ENCODE measurements at regions not wholly inside any gene's neighbourhood (a gene's known extent, or its start where the extent isn't known, plus 50 kb on each side); places are given as distances from the start of the nearest gene placed in this dataset.

GRCh38 chr21:28253338-28253737, 739.3 kb downstream of the LTN1 start:
- H3K4me3 ChIP-seq: no peak overlapping the region
- in situ Hi-C loops (cut with MboI) (no loop called here), intact Hi-C loops (cut with micrococcal nuclease) (no loop called here)
- ChIA-PET POLR2A (no interaction called here), CTCF (ENCODE audit: low intra/inter-chr PET ratio) (no interaction called here)
- H2AFZ ChIP-seq (ENCODE audit: low read depth, low read length): no peak overlapping the region
- no peaks in the 10 kb centered on the region for H3K9me1 ChIP-seq (ENCODE audit: control insufficient read depth, insufficient read depth, low read length)
- no peaks in the 10 kb centered on the region for H3K9me3 ChIP-seq (replicated peaks; ENCODE audit: control insufficient read depth, insufficient read depth, low read depth, low read length)
- no peak for DNase-seq (ENCODE audit: extremely low read depth in 1 of 4, low spot score in 3 of 4)
- no TSS peak for BruUV-seq (replicated peaks)
- H3K9ac ChIP-seq (ENCODE audit: insufficient read depth in 1 of 2, low read depth in 2 of 2, low read length in 2 of 2): no peak overlapping the region
- no peaks in the 10 kb centered on the region for H3K36me3 ChIP-seq (ENCODE audit: control insufficient read depth, insufficient read depth, low read length)
- no peak for FAIRE-seq
- no peak for ATAC-seq
- H3K27ac ChIP-seq (ENCODE audit: extremely low read depth, low read depth, low read length): no peak overlapping the region
- 0% methylated on average over 3 of the region's 3 CpGs for WGBS (ENCODE audit: insufficient coverage, low coverage, missing lambda C conversion rate)
- no peaks in the 10 kb centered on the region for H3K4me1 ChIP-seq (replicated peaks in 1 of 2; ENCODE audit: control insufficient read depth in 2 of 2, insufficient read depth in 2 of 2, low read length in 2 of 2)
- no peaks in the 10 kb centered on the region for H4K20me1 ChIP-seq (replicated peaks; ENCODE audit: control insufficient read depth, insufficient read depth, low read length)
- TF ChIP-seq ZNF133 (CRISPR knock-in tag; IDR thresholded peaks at IDR 0.05) (no peak), ZNF324 (CRISPR knock-in tag; IDR thresholded peaks at IDR 0.05) (no peak), MTA3 (IDR thresholded peaks at IDR 0.05; ENCODE audit: borderline replicate concordance) (no peak), STAG1 (CRISPR knock-in tag; IDR thresholded peaks at IDR 0.05; ENCODE audit: borderline replicate concordance) (no peak), FOXK1 (CRISPR knock-in tag; IDR thresholded peaks at IDR 0.05; ENCODE audit: borderline replicate concordance) (no peak), SETDB1 (IDR thresholded peaks at IDR 0.05; ENCODE audit: low read length) (no peak), TCF15 (CRISPR knock-in tag; IDR thresholded peaks at IDR 0.05) (no peak)
- no peaks in the 10 kb centered on the region for H3K27me3 ChIP-seq (ENCODE audit: control insufficient read depth in 2 of 2, insufficient read depth in 2 of 2, low read length in 2 of 2)
- no peak overlapping the region for H3K4me2 ChIP-seq (ENCODE audit: insufficient read depth, low read length)
- no peaks in the 10 kb centered on the region for H3K79me2 ChIP-seq (ENCODE audit: control insufficient read depth, insufficient read depth, low read length)

GRCh38 chr21:28252928-28253327, 739.7 kb downstream of the LTN1 start:
- in situ Hi-C loops (cut with MboI): no loop called here
- Histone ChIP-seq H3K4me2 (ENCODE audit: insufficient read depth, low read length) (no peak overlapping the region), H3K4me3 (no peak overlapping the region), H3K9me1 (ENCODE audit: control insufficient read depth, insufficient read depth, low read length) (no peaks in the 10 kb centered on the region), H3K79me2 (ENCODE audit: control insufficient read depth, insufficient read depth, low read length) (no peaks in the 10 kb centered on the region), H3K4me1 (replicated peaks in 1 of 2; ENCODE audit: control insufficient read depth in 2 of 2, insufficient read depth in 2 of 2, low read length in 2 of 2) (no peaks in the 10 kb centered on the region), H3K9ac (ENCODE audit: insufficient read depth in 1 of 2, low read depth in 2 of 2, low read length in 2 of 2) (no peak overlapping the region), H4K20me1 (replicated peaks; ENCODE audit: control insufficient read depth, insufficient read depth, low read length) (no peaks in the 10 kb centered on the region), H2AFZ (ENCODE audit: low read depth, low read length) (no peak overlapping the region), H3K36me3 (ENCODE audit: control insufficient read depth, insufficient read depth, low read length) (no peaks in the 10 kb centered on the region), H3K9me3 (replicated peaks; ENCODE audit: control insufficient read depth, insufficient read depth, low read depth, low read length) (no peaks in the 10 kb centered on the region), H3K27ac (ENCODE audit: extremely low read depth, low read depth, low read length) (no peak overlapping the region), H3K27me3 (ENCODE audit: control insufficient read depth in 2 of 2, insufficient read depth in 2 of 2, low read length in 2 of 2) (no peaks in the 10 kb centered on the region)
- ATAC-seq (no peak), DNase-seq (ENCODE audit: extremely low read depth in 1 of 4, low spot score in 3 of 4) (no peak), FAIRE-seq (no peak)
- CTCF ChIA-PET (ENCODE audit: low intra/inter-chr PET ratio): no interaction called here
- intact Hi-C loops (cut with micrococcal nuclease): no loop called here
- no TSS peak for BruUV-seq (replicated peaks)
- TF ChIP-seq ZNF277 (CRISPR knock-in tag; IDR thresholded peaks at IDR 0.05; ENCODE audit: borderline replicate concordance) (no peak), ZNF124 (CRISPR knock-in tag; IDR thresholded peaks at IDR 0.05) (no peak), GABPB1 (CRISPR knock-in tag; IDR thresholded peaks at IDR 0.05) (no peak), ZBTB8A (IDR thresholded peaks at IDR 0.05; ENCODE audit: partially characterized antibody) (no peak)
- POLR2A ChIA-PET: no interaction called here
- 2% methylated on average over 2 of the region's 2 CpGs for WGBS (ENCODE audit: insufficient coverage, low coverage, missing lambda C conversion rate)
